H9 (cell line): ENCODE measurements at regions not wholly inside any gene's neighbourhood (a gene's known extent, or its start where the extent isn't known, plus 50 kb on each side); places are given as distances from the start of the nearest gene placed in this dataset.

Experiments used
- DNase-seq: peaks from one replicate; pipeline ENCODE4 v3.0.0-alpha.2; 2017
- H2AFZ ChIP-seq: one replicate; pipeline ENCODE4 v1.6.1; 2013; ENCODE audit warnings: mild to moderate bottlenecking, low read length, control low read depth, moderate library complexity
- H2AK5ac ChIP-seq: 2 replicates; pipeline ENCODE4 v1.6.1; 2013; ENCODE audit warnings: low read length, control low read depth, mixed read lengths; ENCODE audit not compliant: insufficient read length
- H2BK120ac ChIP-seq: one replicate; pipeline ENCODE4 v1.6.1; 2013; ENCODE audit warnings: low read depth, mild to moderate bottlenecking, low read length, control low read depth, inconsistent platforms; ENCODE audit not compliant: poor library complexity, severe bottlenecking
- H2BK12ac ChIP-seq: 2 replicates; pipeline ENCODE4 v1.6.1; 2013; ENCODE audit warnings: low read length, control low read depth, mixed read lengths, low read depth; ENCODE audit not compliant: insufficient read length
- H2BK15ac ChIP-seq: 2 replicates; pipeline ENCODE4 v1.6.1; 2013; ENCODE audit warnings: low read depth, low read length, control low read depth
- H2BK20ac ChIP-seq: one replicate; pipeline ENCODE4 v1.6.1; 2013; ENCODE audit warnings: low read depth, mild to moderate bottlenecking, low read length, control low read depth, inconsistent platforms; ENCODE audit not compliant: poor library complexity, severe bottlenecking
- H2BK5ac ChIP-seq: 2 replicates; pipeline ENCODE4 v1.6.1; 2013; ENCODE audit warnings: low read length, control low read depth, mixed read lengths; ENCODE audit not compliant: insufficient read length
- H3K14ac ChIP-seq: 2 replicates; pipeline ENCODE4 v1.6.1; 2013; ENCODE audit warnings: low read length, control low read depth; ENCODE audit not compliant: insufficient read depth
- H3K18ac ChIP-seq: 2 replicates; pipeline ENCODE4 v1.6.1; 2013; ENCODE audit warnings: low read depth, mild to moderate bottlenecking, mixed read lengths, low read length, control low read depth; ENCODE audit not compliant: insufficient read length
- H3K23ac ChIP-seq: 2 replicates; pipeline ENCODE4 v1.6.1; 2013; ENCODE audit warnings: low read length, control low read depth, mixed read lengths, low read depth; ENCODE audit not compliant: insufficient read length
- H3K23me2 ChIP-seq: 2 replicates; pipeline ENCODE4 v1.6.1; 2013; ENCODE audit warnings: low read depth, mild to moderate bottlenecking, mixed read lengths, low read length, control low read depth; ENCODE audit not compliant: insufficient read length, poor library complexity, severe bottlenecking
- H3K27ac ChIP-seq: 2 replicates; pipeline ENCODE4 v1.5.1; 2013; ENCODE audit warnings: low read length, control low read depth, mixed read lengths, low read depth; ENCODE audit not compliant: insufficient read length
- H3K27me3 ChIP-seq: 2 replicates; pipeline ENCODE4 v1.6.1; 2013; ENCODE audit warnings: low read length, control low read depth, inconsistent platforms; ENCODE audit not compliant: insufficient read depth
- H3K4ac ChIP-seq: 2 replicates; pipeline ENCODE4 v1.6.1; 2013; ENCODE audit warnings: low read depth, mild to moderate bottlenecking, control low read depth, inconsistent platforms, low read length, moderate library complexity
- H3K4me1 ChIP-seq: 2 replicates; pipeline ENCODE4 v1.6.1; 2013; ENCODE audit warnings: low read length, control low read depth, inconsistent platforms; ENCODE audit not compliant: insufficient read depth
- H3K4me2 ChIP-seq: 2 replicates; pipeline ENCODE4 v1.6.1; 2013; ENCODE audit warnings: low read length, control low read depth, mixed read lengths; ENCODE audit not compliant: insufficient read length, insufficient read depth
- H3K56ac ChIP-seq: 2 replicates; pipeline ENCODE4 v1.6.1; 2013; ENCODE audit warnings: low read depth, mild to moderate bottlenecking, mixed read lengths, low read length, control low read depth; ENCODE audit not compliant: insufficient read length
- H3K79me1 ChIP-seq: 2 replicates; pipeline ENCODE4 v1.6.1; 2013; ENCODE audit warnings: low read depth, mild to moderate bottlenecking, moderate library complexity, low read length, control low read depth, inconsistent platforms; ENCODE audit not compliant: insufficient read depth, poor library complexity, severe bottlenecking
- H3K79me2 ChIP-seq: 2 replicates; pipeline ENCODE4 v1.6.1; 2013; ENCODE audit warnings: low read length, control low read depth, inconsistent platforms; ENCODE audit not compliant: insufficient read depth
- H3K9ac ChIP-seq: 2 replicates; pipeline ENCODE4 v1.6.1; 2013; ENCODE audit warnings: low read length, control low read depth, mixed read lengths; ENCODE audit not compliant: insufficient read length; ENCODE audit errors: extremely low read depth
- H3K9me3 ChIP-seq: one replicate; pipeline ENCODE4 v1.6.1; 2013; ENCODE audit warnings: low read depth, low read length, inconsistent platforms; ENCODE audit not compliant: control insufficient read depth
- H3T11ph ChIP-seq: one replicate; pipeline ENCODE4 v1.6.1; 2013; ENCODE audit warnings: mild to moderate bottlenecking, low read length, control low read depth, inconsistent platforms
- H4K20me1 ChIP-seq: one replicate; pipeline ENCODE4 v1.6.1; 2013; ENCODE audit not compliant: control insufficient read depth, insufficient read length, insufficient read depth
- H4K5ac ChIP-seq: 2 replicates; pipeline ENCODE4 v1.6.1; 2013; ENCODE audit warnings: low read depth, mild to moderate bottlenecking, mixed read lengths, low read length, control low read depth; ENCODE audit not compliant: insufficient read length
- H4K8ac ChIP-seq: replicated peaks from 2 replicates; pipeline ENCODE4 v1.6.1; 2013; ENCODE audit warnings: low read length, control low read depth, mixed read lengths, low read depth; ENCODE audit not compliant: insufficient read length
- H4K91ac ChIP-seq: 2 replicates; pipeline ENCODE4 v1.6.1; 2013; ENCODE audit warnings: low read depth, mild to moderate bottlenecking, moderate library complexity, mixed read lengths, low read length, control low read depth; ENCODE audit not compliant: insufficient read length
- H3K27ac Mint-ChIP-seq, 3 experiments: 2 replicates in 2 of 3; 3 replicates in 1 of 3; pipeline ENCODE4 v1.8.0; 2020 to 2021; ENCODE audit warnings: mixed read lengths in 3 of 3, mild to moderate bottlenecking in 1 of 3, moderate library complexity in 1 of 3
- H3K27me3 Mint-ChIP-seq: 2 replicates; pipeline ENCODE4 v1.8.0; 2021; ENCODE audit warnings: low read depth, mild to moderate bottlenecking, moderate library complexity, mixed read lengths
- H3K36me3 Mint-ChIP-seq, 3 experiments: 2 replicates in 2 of 3; 3 replicates in 1 of 3; pipeline ENCODE4 v1.8.0; 2020 to 2021; ENCODE audit warnings: low read depth in 3 of 3, mixed read lengths in 3 of 3; ENCODE audit not compliant: insufficient read depth in 1 of 3
- H3K4me1 Mint-ChIP-seq, 2 experiments: 2 replicates each; pipeline ENCODE4 v1.8.0; 2020; ENCODE audit warnings: mixed read lengths in 2 of 2
- H3K4me3 Mint-ChIP-seq, 2 experiments: 2 replicates in 1 of 2; 3 replicates in 1 of 2; pipeline ENCODE4 v1.8.0; 2020 to 2021; ENCODE audit warnings: mild to moderate bottlenecking in 2 of 2, mixed read lengths in 2 of 2, moderate library complexity in 1 of 2
- H3K9me3 Mint-ChIP-seq, 2 experiments: 2 replicates in 1 of 2; 3 replicates in 1 of 2; pipeline ENCODE4 v1.8.0; 2020; ENCODE audit warnings: mild to moderate bottlenecking in 2 of 2, mixed read lengths in 2 of 2, moderate library complexity in 1 of 2
- CTCF ChIP-seq: fragments of 200-600 bp; sonication (generic); conservative IDR thresholded peaks from 3 replicates; pipeline ENCODE4 v1.8.0; 2021; ENCODE audit warnings: antibody characterized with exemption, mild to moderate bottlenecking
- WGBS: extraction: QIAGEN DNeasy Blood & Tissue Kit; methylation state at CpG from one replicate; pipeline ENCODE4 v1.1.7; 2013; ENCODE audit warnings: missing lambda C conversion rate, low lambda C conversion rate, mixed read lengths; ENCODE audit not compliant: insufficient read length; ENCODE audit errors: extremely low coverage; 5-methylcytosine and 5-hydroxymethylcytosine counted together

DNA sequence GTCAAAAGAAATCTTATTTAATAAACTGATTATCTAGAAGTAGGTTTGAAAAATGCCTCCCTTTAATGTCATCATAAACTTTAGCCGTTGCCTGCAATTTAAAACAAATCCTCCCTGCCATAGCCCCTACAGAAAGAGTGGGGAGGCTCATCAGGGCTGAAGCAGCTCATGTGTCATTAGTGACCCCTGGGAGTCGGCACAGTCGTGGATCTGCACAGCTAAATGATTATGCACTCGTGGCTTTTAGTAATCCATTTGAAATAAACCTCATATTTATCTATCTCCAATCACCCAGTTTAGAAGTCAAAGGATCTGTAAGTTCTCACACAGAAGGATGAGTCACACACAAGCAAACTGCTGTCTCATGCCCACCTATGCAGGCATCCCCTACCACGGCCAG lies 277.3 kb downstream of the SS18 start:
- Histone ChIP-seq H2AK5ac (no peak overlapping the region), H4K20me1 (no peaks in the 10 kb centered on the region), H2BK5ac (no peak overlapping the region), H3K56ac (no peak overlapping the region), H3K23me2 (no peaks in the 10 kb centered on the region), H4K5ac (no peak overlapping the region), H4K91ac (no peak overlapping the region), H3K14ac (no peak overlapping the region), H4K8ac (no peak overlapping the region), H2BK12ac (no peak overlapping the region), H3T11ph (no peak overlapping the region), H3K18ac (no peak overlapping the region), H3K4me1 (no peaks in the 10 kb centered on the region), H3K79me1 (no peaks in the 10 kb centered on the region), H3K27ac (no peak overlapping the region), H3K9ac (no peak overlapping the region), H3K4me2 (no peak overlapping the region), H3K23ac (no peak overlapping the region), H2BK15ac (no peak overlapping the region), H2BK20ac (no peak overlapping the region), H2BK120ac (no peak overlapping the region), H3K79me2 (no peaks in the 10 kb centered on the region), H3K4ac (no peak overlapping the region), H3K27me3 (no peaks in the 10 kb centered on the region), H3K9me3 (no peaks in the 10 kb centered on the region), H2AFZ (no peak overlapping the region)
- no peaks in the 10 kb centered on the region for H3K9me3 Mint-ChIP-seq
- H3K27ac Mint-ChIP-seq: no peak overlapping the region; a peak in 1 of 7 replicates
- no peak for TF ChIP-seq CTCF
- DNase-seq: no peak
- no peaks in the 10 kb centered on the region for H3K36me3 Mint-ChIP-seq
- H3K27me3 Mint-ChIP-seq: no peaks in the 10 kb centered on the region; the same call in none of the 2 replicates
- H3K4me3 Mint-ChIP-seq: no peak overlapping the region
- H3K4me1 Mint-ChIP-seq: peaks cover 6 to 8% of the 10 kb centered on the region in 2 experiments; a peak in 2 of 4 replicates
- WGBS: no CpG with 5 or more reads among the region's 5 CpGs
